Muscle layer of duodenum (tissue), 2 donors: ENCODE measurements at regions not wholly inside any gene's neighbourhood (a gene's known extent, or its start where the extent isn't known, plus 50 kb on each side); places are given as distances from the start of the nearest gene placed in this dataset.

Source experiments
- H3K27ac ChIP-seq: one replicate; pipeline ENCODE4 v1.7.0; 2013; ENCODE audit warnings: mild to moderate bottlenecking, low read length
- H3K27me3 ChIP-seq: one replicate; pipeline ENCODE4 v1.7.0; 2013; ENCODE audit warnings: low read depth, mild to moderate bottlenecking, control low read depth, low read length
- H3K36me3 ChIP-seq, 2 donors: one replicate each; pipeline ENCODE4 v1.7.0; 2013; ENCODE audit warnings: low read length in 2 of 2, control low read depth in 1 of 2, mild to moderate bottlenecking in 1 of 2; ENCODE audit not compliant: insufficient read depth in 2 of 2, control insufficient read depth in 1 of 2
- H3K4me1 ChIP-seq, 2 donors: one replicate each; pipeline ENCODE4 v1.7.0; 2013; ENCODE audit warnings: low read length in 2 of 2, mild to moderate bottlenecking in 2 of 2, control low read depth in 1 of 2, moderate library complexity in 1 of 2; ENCODE audit not compliant: insufficient read depth in 2 of 2, control insufficient read depth in 1 of 2
- H3K4me3 ChIP-seq, 2 donors: one replicate each; pipeline ENCODE4 v1.7.0; 2013; ENCODE audit warnings: low read length in 2 of 2, low read depth in 1 of 2, mild to moderate bottlenecking in 1 of 2
- H3K9me3 ChIP-seq, 2 donors: one replicate each; pipeline ENCODE4 v1.7.0; 2013; ENCODE audit warnings: low read length in 2 of 2, control low read depth in 1 of 2, mild to moderate bottlenecking in 1 of 2; ENCODE audit not compliant: control insufficient read depth in 1 of 2
- donor health status: healthy.

DNA sequence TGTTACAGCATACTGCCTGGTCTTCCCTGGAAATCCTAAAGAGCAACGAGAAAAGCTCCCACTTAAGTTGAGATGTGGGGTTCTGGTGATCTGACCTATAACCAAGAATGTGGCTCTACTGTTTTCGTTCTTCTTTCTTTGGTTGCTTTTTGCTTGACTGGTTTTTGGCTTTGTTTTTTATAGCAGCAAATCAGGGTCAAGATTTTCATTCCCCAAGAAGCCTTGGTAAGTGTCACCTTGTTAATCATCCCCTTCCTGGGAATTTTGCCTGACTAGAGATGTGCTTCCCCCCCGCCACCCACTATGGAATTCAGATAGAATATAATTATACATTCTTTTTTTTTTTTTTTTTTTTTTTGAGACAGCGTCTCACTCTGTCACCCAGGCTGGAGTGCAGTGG lies 116.7 kb upstream of the FOXN3 start:
- peaks cover 0 to 23% of the 10 kb centered on the region in 2 donors for H3K4me1 ChIP-seq
- no peak overlapping the region for H3K4me3 ChIP-seq
- no peak overlapping the region for H3K27ac ChIP-seq
- H3K27me3 ChIP-seq = no peaks in the 10 kb centered on the region
- no peaks in the 10 kb centered on the region for H3K36me3 ChIP-seq
- no peaks in the 10 kb centered on the region for H3K9me3 ChIP-seq

DNA sequence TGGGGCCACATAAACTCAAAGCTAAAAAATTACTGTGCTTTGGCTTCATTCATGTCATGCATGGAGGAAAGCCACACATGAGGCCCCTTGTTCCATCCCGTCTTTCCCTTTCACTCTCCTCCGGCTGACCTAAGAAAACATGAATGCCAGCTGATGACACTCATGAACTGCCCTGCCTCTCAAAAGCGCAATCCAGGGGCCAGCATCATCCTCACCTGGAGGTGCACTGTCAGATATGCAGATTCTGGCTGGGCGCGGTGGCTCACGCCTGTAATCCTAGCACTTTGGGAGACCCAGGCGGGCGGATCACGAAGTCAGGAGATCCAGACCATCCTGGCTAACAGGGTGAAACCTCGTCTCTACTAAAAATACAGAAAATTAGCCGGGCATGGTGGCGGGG lies 116.1 kb upstream of the FOXN3 start:
- Histone ChIP-seq H3K36me3 (no peaks in the 10 kb centered on the region), H3K4me1 (peaks cover 0 to 23% of the 10 kb centered on the region in 2 donors), H3K27ac (no peak overlapping the region), H3K4me3 (no peak overlapping the region), H3K27me3 (no peaks in the 10 kb centered on the region), H3K9me3 (no peaks in the 10 kb centered on the region)

DNA sequence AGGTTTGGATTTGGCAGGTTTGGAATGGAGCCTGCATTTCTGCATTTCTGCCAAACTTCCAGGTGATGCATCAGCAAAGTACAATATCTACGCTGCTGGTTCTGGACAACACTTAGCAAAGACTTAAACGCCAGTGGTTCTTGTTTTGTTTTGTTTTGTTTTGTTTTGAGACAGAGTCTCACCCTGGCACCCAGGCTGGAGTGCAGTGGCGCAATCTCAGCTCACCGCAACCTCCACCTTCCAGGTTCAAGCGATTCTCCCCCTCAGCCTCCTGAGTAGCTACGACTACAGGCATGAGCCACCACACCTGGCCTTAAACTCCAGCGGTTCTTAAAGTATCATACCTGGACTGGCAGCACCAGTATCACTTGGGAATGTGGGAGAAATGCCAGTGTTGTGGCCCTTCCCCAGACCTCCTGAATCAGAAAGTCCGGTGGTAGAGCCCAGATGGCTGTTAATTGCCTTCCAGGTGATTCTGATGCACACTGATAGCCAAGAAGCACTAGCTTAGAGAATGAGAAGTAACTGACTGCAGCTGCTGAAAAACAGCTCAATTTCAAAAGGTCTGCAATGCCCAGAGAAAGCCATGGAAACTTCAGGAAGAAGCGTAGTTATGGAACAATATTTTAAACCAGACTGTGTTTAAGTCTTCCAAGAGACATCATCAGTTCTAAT lies 114.8 kb upstream of the FOXN3 start:
- H3K4me1 ChIP-seq = peaks cover 0 to 23% of the 10 kb centered on the region in 2 donors
- H3K9me3 ChIP-seq = peaks cover 0 to 3% of the 10 kb centered on the region in 2 donors

DNA sequence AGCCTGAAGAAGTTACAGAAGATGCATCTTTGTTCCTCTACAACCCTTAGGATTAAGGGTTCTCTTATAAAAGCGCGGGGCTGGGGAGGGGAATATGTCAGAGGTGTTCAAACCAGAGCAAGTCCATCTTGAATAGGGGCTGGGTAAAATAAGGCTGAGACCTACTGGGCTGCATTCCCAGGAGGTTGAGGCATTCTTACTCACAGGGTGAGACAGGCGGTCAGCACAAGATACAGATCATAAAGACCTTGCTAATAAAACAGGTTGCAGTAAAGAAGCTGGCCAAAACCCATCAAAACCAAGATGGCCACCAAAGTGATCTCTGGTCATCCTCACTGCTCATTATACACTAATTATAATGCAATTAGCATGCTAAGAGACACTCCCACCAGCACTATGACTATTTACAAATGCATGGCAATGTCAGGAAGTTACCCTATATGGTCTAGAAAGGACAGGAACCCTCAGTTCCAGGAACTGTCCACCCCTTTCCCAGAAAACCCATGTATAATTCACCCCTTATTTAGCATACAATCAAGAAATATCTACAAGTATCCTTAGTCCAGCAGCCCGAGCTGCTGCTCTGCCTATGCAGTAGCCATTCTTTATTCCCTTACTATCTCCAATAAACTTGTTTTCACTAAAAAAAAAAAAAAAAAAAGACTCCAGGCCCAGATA lies 108.1 kb upstream of the FOXN3 start:
- Histone ChIP-seq H3K4me1 (no peaks in the 10 kb centered on the region), H3K4me3 (no peak overlapping the region), H3K9me3 (peaks cover 3% of the 10 kb centered on the region in 2 donors), H3K36me3 (no peaks in the 10 kb centered on the region), H3K27me3 (no peaks in the 10 kb centered on the region), H3K27ac (no peak overlapping the region)

More for the DNA sequence above, 114.8 kb upstream of the FOXN3 start:
- H3K27ac ChIP-seq = no peak overlapping the region
- no peak overlapping the region for H3K4me3 ChIP-seq
- H3K36me3 ChIP-seq = no peaks in the 10 kb centered on the region
- H3K27me3 ChIP-seq = no peaks in the 10 kb centered on the region

- H3K4me3 ChIP-seq = no peak overlapping the region
- no peaks in the 10 kb centered on the region for H3K36me3 ChIP-seq
- no peak overlapping the region for H3K27ac ChIP-seq
- no peaks in the 10 kb centered on the region for H3K27me3 ChIP-seq
- peaks cover 3% of the 10 kb centered on the region in 2 donors for H3K9me3 ChIP-seq
- no peaks in the 10 kb centered on the region for H3K4me1 ChIP-seq
Measured at GRCh38 chr14:89524412-89524811, 107.4 kb upstream of the FOXN3 start.

- no peak overlapping the region for H3K27ac ChIP-seq
- H3K27me3 ChIP-seq = no peaks in the 10 kb centered on the region
- no peaks in the 10 kb centered on the region for H3K36me3 ChIP-seq
- peaks cover 0 to 3% of the 10 kb centered on the region in 2 donors for H3K9me3 ChIP-seq
- no peak overlapping the region for H3K4me3 ChIP-seq
- H3K4me1 ChIP-seq = no peaks in the 10 kb centered on the region
Measured at GRCh38 chr14:89521988-89522387, 105.0 kb upstream of the FOXN3 start.

- H3K27me3 ChIP-seq = no peaks in the 10 kb centered on the region
- no peaks in the 10 kb centered on the region for H3K4me1 ChIP-seq
- H3K9me3 ChIP-seq = peaks cover 0 to 3% of the 10 kb centered on the region in 2 donors
- H3K36me3 ChIP-seq = no peaks in the 10 kb centered on the region
- no peak overlapping the region for H3K4me3 ChIP-seq
- no peak overlapping the region for H3K27ac ChIP-seq
Measured at GRCh38 chr14:89519040-89519439, 102.0 kb upstream of the FOXN3 start.

DNA sequence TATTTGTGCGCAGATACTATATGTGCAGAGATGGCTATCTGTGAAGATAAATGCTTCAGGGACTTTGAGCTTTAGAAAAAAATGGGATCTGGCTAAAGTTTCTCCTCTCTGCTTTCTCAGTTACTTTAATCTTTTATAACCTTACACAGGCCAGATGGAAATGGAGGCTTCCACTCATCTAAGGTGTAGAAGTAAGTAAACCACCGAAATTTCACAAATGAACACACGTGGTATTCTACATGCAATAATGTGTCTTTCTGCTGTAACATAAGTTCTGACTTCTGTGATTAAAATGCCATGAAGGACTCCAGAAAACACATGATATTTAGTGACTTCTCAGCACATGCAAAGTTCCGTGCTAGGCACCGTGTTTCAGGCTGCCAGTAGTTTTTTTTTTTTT lies 99.1 kb upstream of the FOXN3 start:
- Histone ChIP-seq H3K4me3 (no peak overlapping the region), H3K36me3 (no peaks in the 10 kb centered on the region), H3K9me3 (no peaks in the 10 kb centered on the region), H3K4me1 (no peaks in the 10 kb centered on the region), H3K27ac (no peak overlapping the region), H3K27me3 (no peaks in the 10 kb centered on the region)

GRCh38 chr14:89514601-89515000 lies 97.6 kb upstream of the FOXN3 start:
- Histone ChIP-seq H3K4me3 (no peak overlapping the region), H3K36me3 (no peaks in the 10 kb centered on the region), H3K9me3 (no peaks in the 10 kb centered on the region), H3K4me1 (peaks cover 0 to 6% of the 10 kb centered on the region in 2 donors), H3K27ac (no peak overlapping the region), H3K27me3 (no peaks in the 10 kb centered on the region)

- Histone ChIP-seq H3K27me3 (no peaks in the 10 kb centered on the region), H3K36me3 (no peaks in the 10 kb centered on the region), H3K4me3 (no peak overlapping the region), H3K9me3 (no peaks in the 10 kb centered on the region), H3K27ac (no peak overlapping the region), H3K4me1 (peaks cover 0 to 6% of the 10 kb centered on the region in 2 donors)
Measured at GRCh38 chr14:89509891-89510290, 92.9 kb upstream of the FOXN3 start.

- Histone ChIP-seq H3K27ac (no peak overlapping the region), H3K27me3 (no peaks in the 10 kb centered on the region), H3K36me3 (no peaks in the 10 kb centered on the region), H3K9me3 (no peaks in the 10 kb centered on the region), H3K4me3 (no peak overlapping the region), H3K4me1 (peaks cover 0 to 11% of the 10 kb centered on the region in 2 donors)
Measured at GRCh38 chr14:89508863-89509262, 91.8 kb upstream of the FOXN3 start.
